Panc1 (cell line): ENCODE measurements at regions not wholly inside any gene's neighbourhood (a gene's known extent, or its start where the extent isn't known, plus 50 kb on each side); places are given as distances from the start of the nearest gene placed in this dataset.

Experiments used
- POLR2AphosphoS5 ChIP-seq: IDR thresholded peaks from 2 replicates; pipeline ENCODE4 v1.6.1; 2012; ENCODE audit warnings: mild to moderate bottlenecking, low read depth, low read length, moderate library complexity
- REST ChIP-seq, 2 experiments: IDR thresholded peaks; 2 replicates each; pipeline ENCODE4 v1.6.1; 2011 to 2012; ENCODE audit warnings: low read depth in 2 of 2, control low read depth in 1 of 2, low read length in 1 of 2, mild to moderate bottlenecking in 1 of 2, moderate library complexity in 1 of 2; ENCODE audit not compliant: insufficient read depth in 1 of 2
- SIN3A ChIP-seq: IDR thresholded peaks from 2 replicates; pipeline ENCODE4 v1.6.1; 2012; ENCODE audit warnings: low read depth, mild to moderate bottlenecking, low read length, moderate library complexity, borderline replicate concordance; ENCODE audit not compliant: insufficient read depth
- TF ChIP-seq, protein P1 (sequence below): fragments of 450-650 bp; IDR thresholded peaks from 2 replicates; pipeline ENCODE4 v1.5.1; 2017; ENCODE audit warnings: mild to moderate bottlenecking

- TF ChIP-seq, protein P1, sequence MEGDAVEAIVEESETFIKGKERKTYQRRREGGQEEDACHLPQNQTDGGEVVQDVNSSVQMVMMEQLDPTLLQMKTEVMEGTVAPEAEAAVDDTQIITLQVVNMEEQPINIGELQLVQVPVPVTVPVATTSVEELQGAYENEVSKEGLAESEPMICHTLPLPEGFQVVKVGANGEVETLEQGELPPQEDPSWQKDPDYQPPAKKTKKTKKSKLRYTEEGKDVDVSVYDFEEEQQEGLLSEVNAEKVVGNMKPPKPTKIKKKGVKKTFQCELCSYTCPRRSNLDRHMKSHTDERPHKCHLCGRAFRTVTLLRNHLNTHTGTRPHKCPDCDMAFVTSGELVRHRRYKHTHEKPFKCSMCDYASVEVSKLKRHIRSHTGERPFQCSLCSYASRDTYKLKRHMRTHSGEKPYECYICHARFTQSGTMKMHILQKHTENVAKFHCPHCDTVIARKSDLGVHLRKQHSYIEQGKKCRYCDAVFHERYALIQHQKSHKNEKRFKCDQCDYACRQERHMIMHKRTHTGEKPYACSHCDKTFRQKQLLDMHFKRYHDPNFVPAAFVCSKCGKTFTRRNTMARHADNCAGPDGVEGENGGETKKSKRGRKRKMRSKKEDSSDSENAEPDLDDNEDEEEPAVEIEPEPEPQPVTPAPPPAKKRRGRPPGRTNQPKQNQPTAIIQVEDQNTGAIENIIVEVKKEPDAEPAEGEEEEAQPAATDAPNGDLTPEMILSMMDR = no peak
- TF ChIP-seq REST (IDR thresholded peaks at IDR 0.05; ENCODE audit: insufficient read depth in 1 of 2, low read depth in 2 of 2, low read length in 1 of 2) (no peak), POLR2AphosphoS5 (no peak), SIN3A (no peak)
Observed at GRCh38 chr10:31099664-31100063, 68.0 kb upstream of the ZNF438 start.
